Neuron (in vitro differentiated cells): ENCODE measurements at regions not wholly inside any gene's neighbourhood (a gene's known extent, or its start where the extent isn't known, plus 50 kb on each side); places are given as distances from the start of the nearest gene placed in this dataset.
"Not testable (repeated sequence)": the region's sequence is repeated elsewhere in the genome, so short reads cannot be mapped to it uniquely, and the experiment has no call there.

Source experiments
- H2AFZ ChIP-seq: one replicate; pipeline ENCODE4 v1.6.1; 2013; ENCODE audit warnings: low read depth, mild to moderate bottlenecking, inconsistent platforms, low read length, moderate library complexity
- H3K27me3 ChIP-seq: one replicate; pipeline ENCODE4 v1.6.1; 2013; ENCODE audit warnings: low read length; ENCODE audit not compliant: insufficient read depth
- H3K36me3 ChIP-seq: one replicate; pipeline ENCODE4 v1.6.1; 2013; ENCODE audit warnings: low read length; ENCODE audit not compliant: insufficient read depth
- H3K4me1 ChIP-seq: one replicate; pipeline ENCODE4 v1.6.1; 2013; ENCODE audit warnings: low read length; ENCODE audit not compliant: insufficient read depth
- H3K4me3 ChIP-seq: 2 replicates; pipeline ENCODE4 v1.5.1; 2013; ENCODE audit warnings: mild to moderate bottlenecking, low read length, moderate library complexity
- H3K9me3 ChIP-seq: one replicate; pipeline ENCODE4 v1.6.1; 2013; ENCODE audit warnings: low read length

GRCh38 chr6:11404838-11405237, 132.7 kb upstream of the TMEM170B start:
- no peak overlapping the region for H2AFZ ChIP-seq
- no peaks in the 10 kb centered on the region for H3K9me3 ChIP-seq
- H3K27me3 ChIP-seq: no peaks in the 10 kb centered on the region
- H3K4me3 ChIP-seq: no peak overlapping the region
- H3K4me1 ChIP-seq: peaks cover 5% of the 10 kb centered on the region
- H3K36me3 ChIP-seq: no peaks in the 10 kb centered on the region

GRCh38 chr6:11404081-11404480, 133.5 kb upstream of the TMEM170B start:
- peaks cover 5% of the 10 kb centered on the region for H3K4me1 ChIP-seq
- no peak overlapping the region for H3K4me3 ChIP-seq
- H2AFZ ChIP-seq: no peak overlapping the region
- H3K9me3 ChIP-seq: no peaks in the 10 kb centered on the region
- no peaks in the 10 kb centered on the region for H3K36me3 ChIP-seq
- H3K27me3 ChIP-seq: no peaks in the 10 kb centered on the region

- Histone ChIP-seq H3K36me3 (no peaks in the 10 kb centered on the region), H3K27me3 (no peaks in the 10 kb centered on the region), H3K4me3 (no peak overlapping the region), H3K9me3 (no peaks in the 10 kb centered on the region), H3K4me1 (peaks cover 5% of the 10 kb centered on the region), H2AFZ (no peak overlapping the region)
Measured at GRCh38 chr6:11403035-11403601, 134.4 kb upstream of the TMEM170B start.

GRCh38 chr6:11402581-11402980, 135.0 kb upstream of the TMEM170B start:
- not testable (repeated sequence) for H2AFZ ChIP-seq, H3K4me1 ChIP-seq, H3K36me3 ChIP-seq, H3K9me3 ChIP-seq, H3K27me3 ChIP-seq, H3K4me3 ChIP-seq

- H3K4me1 ChIP-seq, H3K36me3 ChIP-seq, H3K27me3 ChIP-seq, H3K9me3 ChIP-seq, H3K4me3 ChIP-seq, H2AFZ ChIP-seq: not testable (repeated sequence)
Measured at GRCh38 chr6:11401954-11402353, 135.6 kb upstream of the TMEM170B start.

GRCh38 chr6:11398451-11399326, 138.9 kb upstream of the TMEM170B start:
- H3K4me1 ChIP-seq: peaks cover 4% of the 10 kb centered on the region
- no peak overlapping the region for H3K4me3 ChIP-seq
- no peak overlapping the region for H2AFZ ChIP-seq
- H3K27me3 ChIP-seq: no peaks in the 10 kb centered on the region
- no peaks in the 10 kb centered on the region for H3K9me3 ChIP-seq
- H3K36me3 ChIP-seq: no peaks in the 10 kb centered on the region

- Histone ChIP-seq H3K27me3 (no peaks in the 10 kb centered on the region), H3K36me3 (no peaks in the 10 kb centered on the region), H2AFZ (no peak overlapping the region), H3K4me1 (peaks cover 7% of the 10 kb centered on the region), H3K4me3 (no peak overlapping the region), H3K9me3 (no peaks in the 10 kb centered on the region)
Measured at GRCh38 chr6:11397622-11398450, 139.7 kb upstream of the TMEM170B start.

- peaks cover 2% of the 10 kb centered on the region for H3K9me3 ChIP-seq
- peaks cover 7% of the 10 kb centered on the region for H3K4me1 ChIP-seq
- no peaks in the 10 kb centered on the region for H3K27me3 ChIP-seq
- H2AFZ ChIP-seq: no peak overlapping the region
- H3K4me3 ChIP-seq: no peak overlapping the region
- H3K36me3 ChIP-seq: no peaks in the 10 kb centered on the region
Measured at GRCh38 chr6:11396860-11397259, 140.7 kb upstream of the TMEM170B start.

- no peak overlapping the region for H2AFZ ChIP-seq
- no peaks in the 10 kb centered on the region for H3K27me3 ChIP-seq
- H3K9me3 ChIP-seq: peaks cover 2% of the 10 kb centered on the region
- H3K4me3 ChIP-seq: no peak overlapping the region
- H3K36me3 ChIP-seq: no peaks in the 10 kb centered on the region
- peaks cover 7% of the 10 kb centered on the region for H3K4me1 ChIP-seq
Measured at GRCh38 chr6:11393713-11394627, 143.6 kb upstream of the TMEM170B start.

- H3K9me3 ChIP-seq: peaks cover 3% of the 10 kb centered on the region
- H3K27me3 ChIP-seq: no peaks in the 10 kb centered on the region
- no peaks in the 10 kb centered on the region for H3K36me3 ChIP-seq
- H3K4me3 ChIP-seq: no peak overlapping the region
- peaks cover 7% of the 10 kb centered on the region for H3K4me1 ChIP-seq
- no peak overlapping the region for H2AFZ ChIP-seq
Measured at GRCh38 chr6:11392778-11393507, 144.6 kb upstream of the TMEM170B start.

GRCh38 chr6:11391934-11392777, 145.4 kb upstream of the TMEM170B start:
- Histone ChIP-seq H3K27me3 (no peaks in the 10 kb centered on the region), H3K36me3 (no peaks in the 10 kb centered on the region), H3K4me1 (peaks cover 7% of the 10 kb centered on the region), H3K9me3 (peaks cover 4% of the 10 kb centered on the region), H3K4me3 (no peak overlapping the region), H2AFZ (no peak overlapping the region)
